D721Med (cell line): ENCODE measurements at regions not wholly inside any gene's neighbourhood (a gene's known extent, or its start where the extent isn't known, plus 50 kb on each side); places are given as distances from the start of the nearest gene placed in this dataset.

ENCODE experiments used
- DNase-seq: peaks from one replicate; pipeline ENCODE4 v3.0.0; 2011; ENCODE audit warnings: low spot score; ENCODE audit not compliant: insufficient read length
- FAIRE-seq: peaks from 2 replicates; lab custom pipeline; 2011; peaks lifted over from hg19 to GRCh38; lab: Jason Lieb, UNC
- TF ChIP-seq, protein P1 (sequence below): IDR thresholded peaks from 2 replicates; pipeline ENCODE4 v1.5.1; 2012; ENCODE audit warnings: mild to moderate bottlenecking, control low read depth; ENCODE audit not compliant: insufficient read depth; ENCODE audit errors: missing control alignments

DNA sequence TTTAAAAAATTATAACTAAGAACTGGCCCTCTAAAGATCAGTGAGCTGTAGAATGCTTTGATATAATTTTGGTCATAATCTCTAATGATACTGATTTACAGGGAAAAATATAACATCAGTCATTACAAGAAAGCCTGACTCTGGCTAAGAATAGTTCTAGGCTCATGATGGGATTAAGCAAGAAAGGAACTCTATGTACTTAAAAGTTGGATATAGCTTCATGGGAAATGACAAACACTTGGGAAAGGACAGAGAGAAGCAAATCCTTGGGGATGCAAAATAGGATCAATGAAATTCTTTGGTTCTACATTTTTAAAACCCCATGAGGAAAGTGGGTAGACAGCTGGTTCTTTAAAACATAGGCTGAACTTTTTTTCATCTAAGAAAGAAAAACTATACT, 472.7 kb upstream of the NR2F2 start:
- TF ChIP-seq, protein P1, sequence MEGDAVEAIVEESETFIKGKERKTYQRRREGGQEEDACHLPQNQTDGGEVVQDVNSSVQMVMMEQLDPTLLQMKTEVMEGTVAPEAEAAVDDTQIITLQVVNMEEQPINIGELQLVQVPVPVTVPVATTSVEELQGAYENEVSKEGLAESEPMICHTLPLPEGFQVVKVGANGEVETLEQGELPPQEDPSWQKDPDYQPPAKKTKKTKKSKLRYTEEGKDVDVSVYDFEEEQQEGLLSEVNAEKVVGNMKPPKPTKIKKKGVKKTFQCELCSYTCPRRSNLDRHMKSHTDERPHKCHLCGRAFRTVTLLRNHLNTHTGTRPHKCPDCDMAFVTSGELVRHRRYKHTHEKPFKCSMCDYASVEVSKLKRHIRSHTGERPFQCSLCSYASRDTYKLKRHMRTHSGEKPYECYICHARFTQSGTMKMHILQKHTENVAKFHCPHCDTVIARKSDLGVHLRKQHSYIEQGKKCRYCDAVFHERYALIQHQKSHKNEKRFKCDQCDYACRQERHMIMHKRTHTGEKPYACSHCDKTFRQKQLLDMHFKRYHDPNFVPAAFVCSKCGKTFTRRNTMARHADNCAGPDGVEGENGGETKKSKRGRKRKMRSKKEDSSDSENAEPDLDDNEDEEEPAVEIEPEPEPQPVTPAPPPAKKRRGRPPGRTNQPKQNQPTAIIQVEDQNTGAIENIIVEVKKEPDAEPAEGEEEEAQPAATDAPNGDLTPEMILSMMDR, result no peak
- FAIRE-seq (no peak), DNase-seq (no peak)

DNA sequence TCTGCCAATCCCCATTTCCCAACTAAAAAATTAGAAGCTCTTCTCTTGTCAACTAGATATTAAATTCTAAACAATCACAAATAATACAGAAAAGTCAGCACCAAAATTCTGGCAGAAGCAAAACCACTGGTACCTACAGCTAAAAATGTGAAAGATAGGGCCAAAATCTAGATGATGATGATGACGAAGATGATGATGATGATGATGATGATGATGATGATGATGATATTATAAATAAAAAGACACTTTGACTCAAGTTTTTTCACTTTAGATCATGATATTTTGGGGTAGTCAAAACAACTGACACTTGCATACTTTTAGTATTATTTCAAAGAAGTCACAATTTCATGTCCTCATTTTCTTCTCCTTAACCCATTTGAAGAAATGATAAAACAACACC, 470.1 kb upstream of the NR2F2 start:
- FAIRE-seq (no peak), DNase-seq (no peak)
- TF ChIP-seq, protein P1, result no peak

DNA sequence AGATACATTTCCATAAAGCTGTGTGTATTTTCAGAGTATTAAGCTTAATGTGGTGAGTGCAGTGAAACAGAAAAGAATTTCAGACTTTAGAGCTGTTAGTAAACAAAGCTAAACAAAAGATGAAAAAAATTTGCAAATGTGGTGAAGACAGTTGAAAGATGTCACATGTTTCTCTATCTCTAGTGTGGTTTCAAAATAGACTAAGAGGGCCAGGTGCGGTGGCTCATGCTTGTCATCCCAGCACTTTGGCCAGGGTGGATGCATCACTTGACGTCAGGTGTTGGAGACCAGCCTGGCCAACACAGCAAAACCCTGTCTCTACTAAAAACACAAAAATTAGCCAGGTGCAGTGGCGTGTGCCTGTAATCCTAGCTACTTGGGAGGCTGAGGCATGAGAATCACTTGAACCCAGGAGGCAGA, 466.0 kb upstream of the NR2F2 start:
- DNase-seq (no peak), FAIRE-seq (no peak)
- TF ChIP-seq, protein P1, result no peak

DNA sequence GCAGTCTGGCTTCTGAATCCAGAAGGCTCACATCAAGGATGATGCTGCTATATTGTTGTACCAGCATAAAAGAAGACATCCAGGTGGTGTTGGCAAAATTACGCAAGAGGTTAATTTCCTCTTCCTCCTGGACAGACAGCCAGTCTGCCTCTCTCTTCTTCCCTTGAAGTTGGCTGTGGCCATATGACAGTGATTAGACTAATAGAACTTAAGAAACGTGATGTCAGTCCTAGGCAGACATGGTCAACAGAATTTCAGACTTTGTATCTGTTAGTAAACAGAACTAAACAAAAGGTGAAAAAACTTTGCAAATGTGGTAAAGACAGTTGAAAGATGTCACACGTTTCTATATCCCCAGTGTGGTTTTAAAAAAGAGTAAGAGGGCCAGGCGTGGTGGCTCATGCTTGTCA, 465.2 kb upstream of the NR2F2 start:
- DNase-seq (no peak), FAIRE-seq (no peak)
- TF ChIP-seq, protein P1, result no peak

DNA sequence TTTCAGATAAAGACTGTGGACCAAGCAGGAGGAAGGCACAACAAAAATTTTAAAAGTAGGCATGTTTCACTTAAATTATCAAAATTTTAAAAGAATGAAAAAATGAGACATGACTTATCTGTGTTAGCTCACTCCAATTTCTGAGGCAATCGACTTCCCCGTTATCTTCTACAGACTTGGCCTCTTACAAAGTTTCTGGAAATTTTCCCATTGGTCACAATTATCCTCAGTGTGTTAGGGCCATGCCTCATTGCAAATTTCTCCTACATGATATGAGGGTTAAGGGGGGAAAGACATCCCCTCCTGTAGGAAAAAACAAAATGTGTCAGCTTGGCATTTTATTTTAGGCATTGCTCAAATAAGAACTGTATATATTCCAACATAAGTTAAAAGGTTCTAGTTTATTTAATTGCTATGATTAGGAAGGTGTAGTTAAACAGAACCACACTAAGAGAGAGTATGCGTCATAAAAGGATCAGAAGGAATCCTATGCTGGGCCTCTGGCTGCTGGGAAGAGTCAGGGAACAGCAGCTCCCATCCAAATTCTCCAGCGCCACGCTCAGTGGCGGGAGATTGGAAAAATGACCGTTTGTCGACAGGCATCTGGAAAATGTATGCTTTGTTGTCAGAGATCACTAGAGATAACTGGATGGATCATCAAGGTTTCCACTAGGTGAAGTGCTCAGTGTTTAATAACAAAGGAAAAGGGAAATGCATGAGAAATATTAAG, 463.6 kb upstream of the NR2F2 start:
- no peak for FAIRE-seq
- TF ChIP-seq, protein P1, result no peak
- no peak for DNase-seq

DNA sequence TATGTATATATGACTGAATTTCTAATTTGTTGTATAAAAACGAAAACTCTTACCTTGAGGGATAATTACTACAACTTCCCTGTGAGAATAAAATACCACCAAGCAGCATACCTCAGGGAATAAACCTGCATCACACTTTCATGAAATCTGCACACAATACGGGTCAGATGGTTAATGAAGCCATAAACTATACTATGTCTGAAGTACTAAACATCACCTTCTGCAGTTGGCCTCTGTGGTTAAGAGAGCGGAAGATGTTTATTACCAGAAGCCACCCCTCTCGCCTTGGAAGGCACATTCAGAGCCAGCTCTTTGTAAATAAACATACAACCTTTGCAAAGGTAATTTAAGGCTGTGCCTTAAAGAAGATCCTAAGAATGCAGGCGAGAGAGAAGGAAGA, 462.1 kb upstream of the NR2F2 start:
- TF ChIP-seq, protein P1, result no peak
- DNase-seq (no peak), FAIRE-seq (no peak)

DNA sequence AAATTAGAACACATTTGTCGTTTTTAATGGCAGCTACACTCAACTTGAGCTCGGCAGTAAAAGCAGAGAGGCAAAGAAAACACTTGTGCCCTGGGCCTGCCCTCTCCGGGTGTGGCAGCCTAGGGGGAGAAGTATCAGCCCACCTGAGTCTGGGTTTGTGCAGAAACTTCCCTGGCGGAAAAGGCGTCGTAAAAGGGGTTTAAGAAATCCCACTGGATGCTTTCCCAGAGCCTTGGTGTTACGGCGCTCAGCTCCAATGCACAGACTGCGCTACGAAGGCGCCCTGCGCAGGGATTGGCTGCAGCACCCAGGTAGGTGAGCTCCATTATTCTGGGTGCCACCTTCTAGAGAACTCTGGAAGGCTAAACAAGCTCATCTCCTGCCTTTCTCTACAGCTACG, 461.5 kb upstream of the NR2F2 start:
- DNase-seq, result no peak
- no peak for FAIRE-seq
- TF ChIP-seq, protein P1, result no peak
